ENCODE measurements at regions not wholly inside any gene's neighbourhood (a gene's known extent, or its start where the extent isn't known, plus 50 kb on each side); places are given as distances from the start of the nearest gene placed in this dataset.

DNA sequence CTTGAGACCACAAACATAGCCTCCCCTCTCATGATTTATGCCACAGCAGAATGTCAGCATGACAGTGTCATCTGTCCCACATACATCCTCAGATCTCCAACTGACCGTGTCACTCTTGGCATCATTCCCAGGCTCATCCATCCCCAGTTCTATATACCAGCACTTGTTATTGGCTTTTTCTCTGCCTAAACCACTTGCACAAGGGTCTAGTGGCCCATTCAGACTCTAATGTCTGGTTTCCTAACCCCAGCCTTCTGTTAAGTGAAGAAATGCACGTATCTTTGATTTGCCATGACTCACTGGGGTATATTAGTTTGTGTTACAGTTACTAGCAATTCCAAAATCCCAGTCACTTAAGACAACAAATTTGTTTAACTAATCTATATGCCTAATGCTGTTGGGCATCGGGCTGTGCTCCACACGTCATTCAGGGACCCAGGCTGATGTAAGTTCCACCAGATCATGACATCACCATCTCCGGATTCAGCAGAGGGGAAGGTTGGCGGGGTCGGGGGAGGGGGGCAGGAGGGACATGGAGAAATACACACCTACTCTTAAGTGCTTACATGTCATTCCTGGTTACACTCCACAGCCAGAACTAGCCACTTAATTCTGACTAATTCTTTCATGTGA lies 517.4 kb downstream of the BUD13 start:
- Mint-ChIP-seq H3K27ac (no peak overlapping the region), H3K36me3 (ENCODE audit: low read depth) (no peaks in the 10 kb centered on the region), H3K4me1 (peaks cover 24% of the 10 kb centered on the region), H3K9me3 (peaks cover 3% of the 10 kb centered on the region), H3K4me3 (no peak overlapping the region), H3K27me3 (ENCODE audit: low read depth) (peaks cover 28% of the 10 kb centered on the region)
- TF ChIP-seq, protein P1, sequence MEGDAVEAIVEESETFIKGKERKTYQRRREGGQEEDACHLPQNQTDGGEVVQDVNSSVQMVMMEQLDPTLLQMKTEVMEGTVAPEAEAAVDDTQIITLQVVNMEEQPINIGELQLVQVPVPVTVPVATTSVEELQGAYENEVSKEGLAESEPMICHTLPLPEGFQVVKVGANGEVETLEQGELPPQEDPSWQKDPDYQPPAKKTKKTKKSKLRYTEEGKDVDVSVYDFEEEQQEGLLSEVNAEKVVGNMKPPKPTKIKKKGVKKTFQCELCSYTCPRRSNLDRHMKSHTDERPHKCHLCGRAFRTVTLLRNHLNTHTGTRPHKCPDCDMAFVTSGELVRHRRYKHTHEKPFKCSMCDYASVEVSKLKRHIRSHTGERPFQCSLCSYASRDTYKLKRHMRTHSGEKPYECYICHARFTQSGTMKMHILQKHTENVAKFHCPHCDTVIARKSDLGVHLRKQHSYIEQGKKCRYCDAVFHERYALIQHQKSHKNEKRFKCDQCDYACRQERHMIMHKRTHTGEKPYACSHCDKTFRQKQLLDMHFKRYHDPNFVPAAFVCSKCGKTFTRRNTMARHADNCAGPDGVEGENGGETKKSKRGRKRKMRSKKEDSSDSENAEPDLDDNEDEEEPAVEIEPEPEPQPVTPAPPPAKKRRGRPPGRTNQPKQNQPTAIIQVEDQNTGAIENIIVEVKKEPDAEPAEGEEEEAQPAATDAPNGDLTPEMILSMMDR (IDR thresholded peaks at IDR 0.05; ENCODE audit: unreplicated experiment in 3 of 3): no peak

- Mint-ChIP-seq H3K36me3 (ENCODE audit: low read depth) (no peaks in the 10 kb centered on the region), H3K9me3 (peaks cover 3% of the 10 kb centered on the region), H3K27ac (no peak overlapping the region), H3K4me3 (no peak overlapping the region), H3K4me1 (peaks cover 6% of the 10 kb centered on the region), H3K27me3 (ENCODE audit: low read depth) (peaks cover 51% of the 10 kb centered on the region)
- TF ChIP-seq, protein P1 (IDR thresholded peaks at IDR 0.05; ENCODE audit: unreplicated experiment in 3 of 3): no peak
Observed at GRCh38 chr11:116250155-116250554, 522.6 kb downstream of the BUD13 start.

DNA sequence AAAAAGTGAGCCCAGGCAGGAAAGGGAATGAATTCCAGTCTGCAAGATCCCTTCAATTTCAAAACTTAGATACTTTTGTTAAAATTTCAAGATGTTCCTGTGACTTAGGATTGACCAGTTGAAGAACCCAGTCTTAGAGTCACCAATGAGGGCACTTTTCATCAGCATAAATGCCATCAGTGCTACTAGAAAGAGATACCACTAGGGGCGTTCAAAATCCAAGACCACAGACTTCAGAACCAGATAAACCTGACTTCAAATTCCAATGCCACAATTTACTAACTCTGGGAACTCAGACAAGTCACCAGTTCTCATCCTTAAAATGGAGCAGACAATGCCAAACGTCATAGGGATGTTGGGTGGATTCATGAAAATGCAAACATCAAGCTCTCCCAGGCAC lies 523.2 kb downstream of the BUD13 start:
- H3K27me3 Mint-ChIP-seq (ENCODE audit: low read depth): peaks cover 53% of the 10 kb centered on the region
- H3K27ac Mint-ChIP-seq: no peak overlapping the region

GRCh38 chr11:116244889-116245288 lies 527.9 kb downstream of the BUD13 start:
- Mint-ChIP-seq H3K9me3 (no peaks in the 10 kb centered on the region), H3K4me1 (peaks cover 30% of the 10 kb centered on the region), H3K27ac (peak overlapping the region in 2 of 3 experiments; percentile 36 to 42), H3K4me3 (no peak overlapping the region), H3K36me3 (ENCODE audit: low read depth) (no peaks in the 10 kb centered on the region), H3K27me3 (ENCODE audit: low read depth) (peaks cover 51% of the 10 kb centered on the region)
- TF ChIP-seq, protein P1 (IDR thresholded peaks at IDR 0.05; ENCODE audit: unreplicated experiment in 3 of 3): no peak

More for the DNA sequence above, 523.2 kb downstream of the BUD13 start:
- no peak overlapping the region for H3K4me3 Mint-ChIP-seq
- peaks cover 9% of the 10 kb centered on the region for H3K4me1 Mint-ChIP-seq
- TF ChIP-seq, protein P1 (IDR thresholded peaks at IDR 0.05; ENCODE audit: unreplicated experiment in 3 of 3): no peak
- H3K36me3 Mint-ChIP-seq (ENCODE audit: low read depth): no peaks in the 10 kb centered on the region
- H3K9me3 Mint-ChIP-seq: peaks cover 3% of the 10 kb centered on the region

- Mint-ChIP-seq H3K4me3 (no peak overlapping the region), H3K4me1 (peaks cover 31% of the 10 kb centered on the region), H3K36me3 (ENCODE audit: low read depth) (no peaks in the 10 kb centered on the region), H3K27ac (peak overlapping the region in 1 of 3 experiments; percentile 42), H3K9me3 (no peaks in the 10 kb centered on the region), H3K27me3 (ENCODE audit: low read depth) (peaks cover 47% of the 10 kb centered on the region)
- TF ChIP-seq, protein P1 (IDR thresholded peaks at IDR 0.05; ENCODE audit: unreplicated experiment in 3 of 3): no peak
Observed at GRCh38 chr11:116244439-116244838, 528.3 kb downstream of the BUD13 start.

DNA sequence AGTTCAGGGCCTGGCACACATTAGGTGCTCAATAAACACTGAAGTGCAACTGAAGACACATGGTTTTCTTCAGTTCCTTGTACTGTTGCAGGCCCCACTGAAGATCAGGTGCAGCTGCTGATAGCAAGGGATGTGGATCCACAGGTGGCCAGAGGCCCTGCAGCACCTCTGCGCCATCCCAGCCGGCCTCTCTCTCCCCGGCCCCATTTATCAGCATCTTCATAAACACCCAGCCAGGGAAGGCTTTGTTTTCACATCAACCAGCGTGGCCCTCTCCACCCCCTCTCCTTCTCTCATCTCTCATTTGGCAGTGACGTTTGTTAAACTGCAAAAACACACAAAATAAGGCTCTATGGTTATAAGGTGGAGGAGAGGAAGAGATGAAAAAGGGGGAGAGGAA lies 528.8 kb downstream of the BUD13 start:
- TF ChIP-seq, protein P1 (IDR thresholded peaks at IDR 0.05; ENCODE audit: unreplicated experiment in 3 of 3): no peak
- peak overlapping the region in 1 of 3 experiments; percentile 42 for H3K27ac Mint-ChIP-seq
- H3K4me1 Mint-ChIP-seq: peaks cover 36% of the 10 kb centered on the region
- peaks cover 43% of the 10 kb centered on the region for H3K27me3 Mint-ChIP-seq (ENCODE audit: low read depth)
- no peaks in the 10 kb centered on the region for H3K36me3 Mint-ChIP-seq (ENCODE audit: low read depth)
- no peak overlapping the region for H3K4me3 Mint-ChIP-seq
- H3K9me3 Mint-ChIP-seq: no peaks in the 10 kb centered on the region
